GM23338 (cell line): ENCODE measurements at regions not wholly inside any gene's neighbourhood (a gene's known extent, or its start where the extent isn't known, plus 50 kb on each side); places are given as distances from the start of the nearest gene placed in this dataset.

Experiments used
- ATAC-seq: fragments of 200-7000 bp; cut with Tn5 transposase; 3 replicates; pipeline ENCODE4 v1.9.1; 2020
- DNase-seq: peaks from one replicate; pipeline ENCODE4 v3.0.0-alpha.2; 2015; ENCODE audit warnings: low spot score
- H2AFZ ChIP-seq: fragments of 200-600 bp; sonication (generic); 2 replicates; pipeline ENCODE4 v1.8.0; 2016; ENCODE audit warnings: antibody characterized with exemption, mild to moderate bottlenecking, moderate library complexity
- H3F3A ChIP-seq: fragments of 200-600 bp; sonication (generic); replicated peaks from 2 replicates; pipeline ENCODE4 v1.8.0; 2017; ENCODE audit warnings: antibody characterized with exemption, mixed run types, low read depth
- H3K27ac ChIP-seq: fragments of 200-600 bp; sonication (generic); 2 replicates; pipeline ENCODE4 v1.6.1; 2016; ENCODE audit warnings: low read depth
- H3K27me3 ChIP-seq: fragments of 200-600 bp; sonication (generic); 2 replicates; pipeline ENCODE4 v1.8.0; 2016; ENCODE audit warnings: mild to moderate bottlenecking, mixed run types, moderate library complexity; ENCODE audit not compliant: insufficient read depth
- H3K36me3 ChIP-seq: fragments of 200-600 bp; sonication (generic); 2 replicates; pipeline ENCODE4 v1.8.0; 2016; ENCODE audit warnings: mild to moderate bottlenecking; ENCODE audit not compliant: insufficient read depth
- H3K4me1 ChIP-seq: fragments of 200-600 bp; sonication (generic); 2 replicates; pipeline ENCODE4 v1.8.0; 2016; ENCODE audit warnings: mild to moderate bottlenecking, moderate library complexity; ENCODE audit not compliant: insufficient read depth
- H3K4me2 ChIP-seq: fragments of 200-600 bp; sonication (generic); 2 replicates; pipeline ENCODE4 v1.7.1; 2017; ENCODE audit warnings: mixed run types
- H3K4me3 ChIP-seq: fragments of 200-600 bp; sonication (generic); 2 replicates; pipeline ENCODE4 v1.6.1; 2016; ENCODE audit warnings: mixed run types
- H3K79me2 ChIP-seq: fragments of 200-600 bp; sonication (generic); replicated peaks from 2 replicates; pipeline ENCODE4 v1.8.0; 2017; ENCODE audit warnings: mild to moderate bottlenecking; ENCODE audit not compliant: insufficient read depth
- H3K9me2 ChIP-seq: fragments of 200-600 bp; sonication (generic); 2 replicates; pipeline ENCODE4 v1.8.0; 2017; ENCODE audit not compliant: insufficient read depth
- H4K20me1 ChIP-seq: fragments of 200-600 bp; sonication (generic); replicated peaks from 2 replicates; pipeline ENCODE4 v1.8.0; 2017; ENCODE audit warnings: mild to moderate bottlenecking; ENCODE audit not compliant: insufficient read depth
- H3K27ac Mint-ChIP-seq: 2 replicates; pipeline ENCODE4 v1.8.0; 2020; ENCODE audit warnings: inconsistent platforms, mild to moderate bottlenecking, moderate library complexity, mixed read lengths
- H3K27me3 Mint-ChIP-seq: 3 replicates; pipeline ENCODE4 v1.8.0; 2022; ENCODE audit warnings: low read depth, mild to moderate bottlenecking, moderate library complexity, mixed read lengths, inconsistent platforms; ENCODE audit not compliant: insufficient read depth, poor library complexity
- H3K36me3 Mint-ChIP-seq: 3 replicates; pipeline ENCODE4 v1.8.0; 2021; ENCODE audit warnings: low read depth, mild to moderate bottlenecking, inconsistent platforms, moderate library complexity, mixed read lengths
- H3K4me1 Mint-ChIP-seq: 3 replicates; pipeline ENCODE4 v1.8.0; 2020; ENCODE audit warnings: mild to moderate bottlenecking, inconsistent platforms, mixed read lengths
- H3K4me3 Mint-ChIP-seq: 3 replicates; pipeline ENCODE4 v1.8.0; 2021; ENCODE audit warnings: moderate library complexity, mild to moderate bottlenecking, inconsistent platforms, mixed read lengths
- H3K9me3 Mint-ChIP-seq: 3 replicates; pipeline ENCODE4 v1.8.0; 2020; ENCODE audit warnings: moderate library complexity, mild to moderate bottlenecking, inconsistent platforms, mixed read lengths
- CREB1 ChIP-seq: fragments of 250-450 bp; sonication (Bioruptor Pico); IDR thresholded peaks from 2 replicates; pipeline ENCODE4 v1.5.0; 2020; ENCODE audit warnings: low read depth, mild to moderate bottlenecking, moderate library complexity
- CTCF ChIP-seq, 2 experiments: fragments of 200-600 bp in 1 of 2; sonication (generic) in 1 of 2; conservative IDR thresholded peaks; 2 replicates each; pipeline versions ENCODE4 v1.5.1 to v1.6.1; 2016 to 2017; ENCODE audit warnings: antibody characterized with exemption in 2 of 2, low read depth in 2 of 2, mild to moderate bottlenecking in 2 of 2, moderate library complexity in 1 of 2
- ETS1 ChIP-seq: IDR thresholded peaks from 2 replicates; pipeline ENCODE4 v1.6.1; 2016; ENCODE audit warnings: antibody characterized with exemption
- EZH2 ChIP-seq: fragments of 200-600 bp; sonication (generic); IDR thresholded peaks from one replicate; pipeline ENCODE4 v1.8.0; 2017; ENCODE audit warnings: antibody characterized with exemption, mild to moderate bottlenecking, low read depth; ENCODE audit not compliant: unreplicated experiment
- EZH2phosphoT487 ChIP-seq: fragments of 200-600 bp; sonication (generic); IDR thresholded peaks from one replicate; pipeline ENCODE4 v1.8.1; 2018; ENCODE audit warnings: antibody characterized with exemption; ENCODE audit not compliant: unreplicated experiment
- JUNB ChIP-seq: IDR thresholded peaks from one replicate; pipeline ENCODE4 v1.6.1; 2016; ENCODE audit warnings: antibody characterized with exemption; ENCODE audit not compliant: unreplicated experiment
- NANOG ChIP-seq: IDR thresholded peaks from 2 replicates; pipeline ENCODE4 v1.6.1; 2016; ENCODE audit warnings: antibody characterized with exemption, borderline replicate concordance
- POLR2AphosphoS5 ChIP-seq: IDR thresholded peaks from 2 replicates; pipeline ENCODE4 v1.6.1; 2016; ENCODE audit warnings: antibody characterized with exemption, low read depth
- STAT1 ChIP-seq: IDR thresholded peaks from one replicate; pipeline ENCODE4 v1.6.1; 2016; ENCODE audit warnings: antibody characterized with exemption; ENCODE audit not compliant: unreplicated experiment
- ZNF114 ChIP-seq: fragments of 250-450 bp; sonication (Bioruptor Pico); IDR thresholded peaks from 2 replicates; pipeline ENCODE4 v1.5.0; 2020; ENCODE audit warnings: mild to moderate bottlenecking, moderate library complexity
- ZNF331 ChIP-seq: fragments of 250-450 bp; sonication (Bioruptor Pico); IDR thresholded peaks from 2 replicates; pipeline ENCODE4 v1.5.0; 2020; ENCODE audit warnings: low read depth, mild to moderate bottlenecking, moderate library complexity
- TF ChIP-seq, protein P1 (sequence below): IDR thresholded peaks from one replicate; pipeline ENCODE4 v1.6.1; 2018; ENCODE audit warnings: antibody characterized with exemption; ENCODE audit not compliant: unreplicated experiment
- TF ChIP-seq, protein P2 (sequence below): fragments of 250-450 bp; sonication (Bioruptor Pico); IDR thresholded peaks from 2 replicates; pipeline ENCODE4 v1.5.0; 2020; ENCODE audit warnings: mild to moderate bottlenecking, moderate library complexity

DNA sequence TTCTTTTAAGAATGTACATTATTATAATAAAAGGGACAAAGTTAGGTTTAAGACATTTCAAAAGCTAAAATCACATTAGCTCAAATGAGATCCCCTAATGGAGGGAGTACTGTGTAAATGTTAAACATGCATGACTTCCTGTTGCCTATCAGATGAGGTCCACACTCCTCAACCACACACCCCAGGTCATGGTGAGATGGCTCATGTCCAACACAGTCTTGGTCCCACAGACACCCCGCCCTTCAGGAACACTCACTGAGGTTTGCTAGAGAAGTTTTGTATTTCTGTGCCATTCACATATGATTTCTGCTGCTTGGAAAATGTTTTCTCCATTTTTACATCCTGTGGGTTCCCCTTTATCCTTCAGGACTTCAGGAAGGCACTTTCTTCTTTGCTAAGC is 491.0 kb downstream of the SOX11 start:
- H3K4me1 ChIP-seq, result no peaks in the 10 kb centered on the region
- H3K36me3 Mint-ChIP-seq, result peaks cover 3% of the 10 kb centered on the region; the same call in 1 of the 3 replicates
- no peak overlapping the region for H3K4me3 ChIP-seq
- no peak overlapping the region for H3K4me2 ChIP-seq
- no peak for DNase-seq
- no peaks in the 10 kb centered on the region for H3K27me3 Mint-ChIP-seq
- H3K9me3 Mint-ChIP-seq, result peaks cover 76% of the 10 kb centered on the region
- ATAC-seq, result no peak
- TF ChIP-seq EZH2phosphoT487, result no peak
- no peak for TF ChIP-seq NANOG
- no peak for TF ChIP-seq EZH2
- TF ChIP-seq, protein P1, sequence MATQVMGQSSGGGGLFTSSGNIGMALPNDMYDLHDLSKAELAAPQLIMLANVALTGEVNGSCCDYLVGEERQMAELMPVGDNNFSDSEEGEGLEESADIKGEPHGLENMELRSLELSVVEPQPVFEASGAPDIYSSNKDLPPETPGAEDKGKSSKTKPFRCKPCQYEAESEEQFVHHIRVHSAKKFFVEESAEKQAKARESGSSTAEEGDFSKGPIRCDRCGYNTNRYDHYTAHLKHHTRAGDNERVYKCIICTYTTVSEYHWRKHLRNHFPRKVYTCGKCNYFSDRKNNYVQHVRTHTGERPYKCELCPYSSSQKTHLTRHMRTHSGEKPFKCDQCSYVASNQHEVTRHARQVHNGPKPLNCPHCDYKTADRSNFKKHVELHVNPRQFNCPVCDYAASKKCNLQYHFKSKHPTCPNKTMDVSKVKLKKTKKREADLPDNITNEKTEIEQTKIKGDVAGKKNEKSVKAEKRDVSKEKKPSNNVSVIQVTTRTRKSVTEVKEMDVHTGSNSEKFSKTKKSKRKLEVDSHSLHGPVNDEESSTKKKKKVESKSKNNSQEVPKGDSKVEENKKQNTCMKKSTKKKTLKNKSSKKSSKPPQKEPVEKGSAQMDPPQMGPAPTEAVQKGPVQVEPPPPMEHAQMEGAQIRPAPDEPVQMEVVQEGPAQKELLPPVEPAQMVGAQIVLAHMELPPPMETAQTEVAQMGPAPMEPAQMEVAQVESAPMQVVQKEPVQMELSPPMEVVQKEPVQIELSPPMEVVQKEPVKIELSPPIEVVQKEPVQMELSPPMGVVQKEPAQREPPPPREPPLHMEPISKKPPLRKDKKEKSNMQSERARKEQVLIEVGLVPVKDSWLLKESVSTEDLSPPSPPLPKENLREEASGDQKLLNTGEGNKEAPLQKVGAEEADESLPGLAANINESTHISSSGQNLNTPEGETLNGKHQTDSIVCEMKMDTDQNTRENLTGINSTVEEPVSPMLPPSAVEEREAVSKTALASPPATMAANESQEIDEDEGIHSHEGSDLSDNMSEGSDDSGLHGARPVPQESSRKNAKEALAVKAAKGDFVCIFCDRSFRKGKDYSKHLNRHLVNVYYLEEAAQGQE, result no peak
- no peak for TF ChIP-seq ZNF114 (CRISPR knock-in tag)
- no peak for TF ChIP-seq CREB1
- TF ChIP-seq JUNB, result no peak
- TF ChIP-seq ZNF331, result no peak
- TF ChIP-seq, protein P2, sequence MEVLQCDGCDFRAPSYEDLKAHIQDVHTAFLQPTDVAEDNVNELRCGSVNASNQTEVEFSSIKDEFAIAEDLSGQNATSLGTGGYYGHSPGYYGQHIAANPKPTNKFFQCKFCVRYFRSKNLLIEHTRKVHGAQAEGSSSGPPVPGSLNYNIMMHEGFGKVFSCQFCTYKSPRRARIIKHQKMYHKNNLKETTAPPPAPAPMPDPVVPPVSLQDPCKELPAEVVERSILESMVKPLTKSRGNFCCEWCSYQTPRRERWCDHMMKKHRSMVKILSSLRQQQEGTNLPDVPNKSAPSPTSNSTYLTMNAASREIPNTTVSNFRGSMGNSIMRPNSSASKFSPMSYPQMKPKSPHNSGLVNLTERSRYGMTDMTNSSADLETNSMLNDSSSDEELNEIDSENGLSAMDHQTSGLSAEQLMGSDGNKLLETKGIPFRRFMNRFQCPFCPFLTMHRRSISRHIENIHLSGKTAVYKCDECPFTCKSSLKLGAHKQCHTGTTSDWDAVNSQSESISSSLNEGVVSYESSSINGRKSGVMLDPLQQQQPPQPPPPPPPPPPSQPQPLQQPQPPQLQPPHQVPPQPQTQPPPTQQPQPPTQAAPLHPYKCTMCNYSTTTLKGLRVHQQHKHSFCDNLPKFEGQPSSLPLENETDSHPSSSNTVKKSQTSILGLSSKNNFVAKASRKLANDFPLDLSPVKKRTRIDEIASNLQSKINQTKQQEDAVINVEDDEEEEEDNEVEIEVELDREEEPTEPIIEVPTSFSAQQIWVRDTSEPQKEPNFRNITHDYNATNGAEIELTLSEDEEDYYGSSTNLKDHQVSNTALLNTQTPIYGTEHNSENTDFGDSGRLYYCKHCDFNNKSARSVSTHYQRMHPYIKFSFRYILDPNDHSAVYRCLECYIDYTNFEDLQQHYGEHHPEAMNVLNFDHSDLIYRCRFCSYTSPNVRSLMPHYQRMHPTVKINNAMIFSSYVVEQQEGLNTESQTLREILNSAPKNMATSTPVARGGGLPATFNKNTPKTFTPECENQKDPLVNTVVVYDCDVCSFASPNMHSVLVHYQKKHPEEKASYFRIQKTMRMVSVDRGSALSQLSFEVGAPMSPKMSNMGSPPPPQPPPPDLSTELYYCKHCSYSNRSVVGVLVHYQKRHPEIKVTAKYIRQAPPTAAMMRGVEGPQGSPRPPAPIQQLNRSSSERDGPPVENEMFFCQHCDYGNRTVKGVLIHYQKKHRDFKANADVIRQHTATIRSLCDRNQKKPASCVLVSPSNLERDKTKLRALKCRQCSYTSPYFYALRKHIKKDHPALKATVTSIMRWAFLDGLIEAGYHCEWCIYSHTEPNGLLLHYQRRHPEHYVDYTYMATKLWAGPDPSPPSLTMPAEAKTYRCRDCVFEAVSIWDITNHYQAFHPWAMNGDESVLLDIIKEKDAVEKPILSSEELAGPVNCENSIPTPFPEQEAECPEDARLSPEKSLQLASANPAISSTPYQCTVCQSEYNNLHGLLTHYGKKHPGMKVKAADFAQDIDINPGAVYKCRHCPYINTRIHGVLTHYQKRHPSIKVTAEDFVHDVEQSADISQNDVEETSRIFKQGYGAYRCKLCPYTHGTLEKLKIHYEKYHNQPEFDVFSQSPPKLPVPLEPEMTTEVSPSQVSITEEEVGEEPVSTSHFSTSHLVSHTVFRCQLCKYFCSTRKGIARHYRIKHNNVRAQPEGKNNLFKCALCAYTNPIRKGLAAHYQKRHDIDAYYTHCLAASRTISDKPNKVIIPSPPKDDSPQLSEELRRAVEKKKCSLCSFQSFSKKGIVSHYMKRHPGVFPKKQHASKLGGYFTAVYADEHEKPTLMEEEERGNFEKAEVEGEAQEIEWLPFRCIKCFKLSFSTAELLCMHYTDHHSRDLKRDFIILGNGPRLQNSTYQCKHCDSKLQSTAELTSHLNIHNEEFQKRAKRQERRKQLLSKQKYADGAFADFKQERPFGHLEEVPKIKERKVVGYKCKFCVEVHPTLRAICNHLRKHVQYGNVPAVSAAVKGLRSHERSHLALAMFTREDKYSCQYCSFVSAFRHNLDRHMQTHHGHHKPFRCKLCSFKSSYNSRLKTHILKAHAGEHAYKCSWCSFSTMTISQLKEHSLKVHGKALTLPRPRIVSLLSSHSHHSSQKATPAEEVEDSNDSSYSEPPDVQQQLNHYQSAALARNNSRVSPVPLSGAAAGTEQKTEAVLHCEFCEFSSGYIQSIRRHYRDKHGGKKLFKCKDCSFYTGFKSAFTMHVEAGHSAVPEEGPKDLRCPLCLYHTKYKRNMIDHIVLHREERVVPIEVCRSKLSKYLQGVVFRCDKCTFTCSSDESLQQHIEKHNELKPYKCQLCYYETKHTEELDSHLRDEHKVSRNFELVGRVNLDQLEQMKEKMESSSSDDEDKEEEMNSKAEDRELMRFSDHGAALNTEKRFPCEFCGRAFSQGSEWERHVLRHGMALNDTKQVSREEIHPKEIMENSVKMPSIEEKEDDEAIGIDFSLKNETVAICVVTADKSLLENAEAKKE (CRISPR knock-in tag), result no peak
- TF ChIP-seq CTCF (conservative IDR thresholded peaks at IDR 0.05; ENCODE audit: low read depth in 2 of 2), result no peak
- TF ChIP-seq POLR2AphosphoS5, result no peak
- TF ChIP-seq STAT1, result no peak
- TF ChIP-seq ETS1, result no peak
- H2AFZ ChIP-seq, result no peak overlapping the region
- no peaks in the 10 kb centered on the region for H3K4me1 Mint-ChIP-seq
- no peak overlapping the region for H3K27ac Mint-ChIP-seq
- no peaks in the 10 kb centered on the region for H3F3A ChIP-seq
- no peaks in the 10 kb centered on the region for H3K27me3 ChIP-seq
- no peaks in the 10 kb centered on the region for H3K79me2 ChIP-seq
- H3K27ac ChIP-seq, result no peak overlapping the region
- no peak overlapping the region for H3K4me3 Mint-ChIP-seq
- H3K36me3 ChIP-seq, result no peaks in the 10 kb centered on the region
- H4K20me1 ChIP-seq, result no peaks in the 10 kb centered on the region
- H3K9me2 ChIP-seq, result no peaks in the 10 kb centered on the region
